22Rv1 (cell line): ENCODE measurements at regions not wholly inside any gene's neighbourhood (a gene's known extent, or its start where the extent isn't known, plus 50 kb on each side); places are given as distances from the start of the nearest gene placed in this dataset.

Source experiments
- H3K27ac ChIP-seq: fragments of 450-650 bp; 2 replicates; pipeline ENCODE4 v1.5.1; 2017
- CTCF ChIP-seq: fragments of 450-650 bp; IDR thresholded peaks from 2 replicates; pipeline ENCODE4 v1.5.1; 2017; ENCODE audit warnings: mild to moderate bottlenecking
- ZFX ChIP-seq: fragments of 450-650 bp; IDR thresholded peaks from 2 replicates; pipeline ENCODE4 v1.6.1; 2017; ENCODE audit warnings: antibody characterized with exemption, borderline replicate concordance

- TF ChIP-seq ZFX (no peak), CTCF (no peak)
- H3K27ac ChIP-seq, result no peak overlapping the region
These were observed 349.5 kb downstream of the SEMA3D start for GRCh38 chr7:84837405-84837804.

GRCh38 chr7:84829719-84830118 is 357.1 kb downstream of the SEMA3D start:
- TF ChIP-seq CTCF (no peak), ZFX (no peak)
- no peak overlapping the region for H3K27ac ChIP-seq

GRCh38 chr7:84824057-84824651 is 362.7 kb downstream of the SEMA3D start:
- TF ChIP-seq ZFX, result no peak
- TF ChIP-seq CTCF, result no peak

GRCh38 chr7:84823530-84823929 is 363.3 kb downstream of the SEMA3D start:
- TF ChIP-seq CTCF (no peak), ZFX (no peak)

More at GRCh38 chr7:84824057-84824651, 362.7 kb downstream of the SEMA3D start:
- H3K27ac ChIP-seq, result no peak overlapping the region

GRCh38 chr7:84822941-84823510 is 363.8 kb downstream of the SEMA3D start:
- TF ChIP-seq CTCF, result no peak
- TF ChIP-seq ZFX, result no peak
- no peak overlapping the region for H3K27ac ChIP-seq

More at GRCh38 chr7:84823530-84823929, 363.3 kb downstream of the SEMA3D start:
- no peak overlapping the region for H3K27ac ChIP-seq

GRCh38 chr7:84821671-84822534 is 365.0 kb downstream of the SEMA3D start:
- TF ChIP-seq CTCF, result no peak
- no peak for TF ChIP-seq ZFX

GRCh38 chr7:84820481-84820880 is 366.4 kb downstream of the SEMA3D start:
- no peak overlapping the region for H3K27ac ChIP-seq
- TF ChIP-seq ZFX (no peak), CTCF (no peak)

More at GRCh38 chr7:84821671-84822534, 365.0 kb downstream of the SEMA3D start:
- H3K27ac ChIP-seq, result no peak overlapping the region
